ENCODE measurements at regions not wholly inside any gene's neighbourhood (a gene's known extent, or its start where the extent isn't known, plus 50 kb on each side); places are given as distances from the start of the nearest gene placed in this dataset.

DNA sequence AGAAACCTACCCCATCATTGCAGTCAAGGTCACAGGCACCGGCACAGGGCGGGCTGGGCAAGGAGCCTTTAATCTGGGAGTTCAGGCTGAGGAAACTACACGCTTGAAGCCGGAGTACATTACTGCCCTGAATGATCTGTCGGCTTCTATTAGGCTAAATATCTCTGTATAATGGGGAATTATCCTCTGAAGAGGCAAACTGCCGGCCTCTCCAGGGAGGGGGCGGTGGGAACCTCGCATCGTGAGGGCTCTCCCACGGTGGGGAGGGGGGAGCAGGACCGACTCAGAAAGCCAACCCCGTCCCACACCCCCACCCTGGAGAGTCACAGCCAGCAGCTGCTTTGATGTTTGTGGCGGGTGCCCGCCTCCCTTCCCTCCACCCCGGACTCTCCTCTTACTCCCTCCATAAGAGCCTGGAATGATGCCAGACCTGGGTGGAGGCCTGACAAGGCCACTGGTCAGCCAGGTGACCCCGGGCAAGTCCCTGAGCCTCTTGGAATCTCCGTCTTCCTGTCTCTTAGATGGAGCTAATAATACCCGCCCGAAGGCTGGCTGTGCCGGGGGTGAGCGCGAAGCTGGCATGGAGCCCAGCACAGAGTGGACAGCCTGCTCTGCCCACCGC is 63.4 kb upstream of the LINGO1 start:
- no peak overlapping the region for H3K4me3 ChIP-seq (ENCODE audit: extremely low read depth, insufficient read depth, low read length, poor library complexity, severe bottlenecking)
- WGBS, 2 experiments (ENCODE audit: insufficient coverage in 2 of 2) = 86 to 91% methylated on average over 5 to 20 of the region's 23 CpGs
- no peaks in the 10 kb centered on the region for H3K36me3 ChIP-seq (ENCODE audit: control insufficient read depth, insufficient read depth, low read length)
- no peaks in the 10 kb centered on the region for H3K4me1 ChIP-seq (ENCODE audit: control insufficient read depth, insufficient read depth, low read length, poor library complexity, severe bottlenecking)
- H3K27ac ChIP-seq (ENCODE audit: low read depth, low read length, severe bottlenecking) = no peak overlapping the region
- H3K9me3 ChIP-seq (ENCODE audit: control insufficient read depth, low read length) = peaks cover 5% of the 10 kb centered on the region

DNA sequence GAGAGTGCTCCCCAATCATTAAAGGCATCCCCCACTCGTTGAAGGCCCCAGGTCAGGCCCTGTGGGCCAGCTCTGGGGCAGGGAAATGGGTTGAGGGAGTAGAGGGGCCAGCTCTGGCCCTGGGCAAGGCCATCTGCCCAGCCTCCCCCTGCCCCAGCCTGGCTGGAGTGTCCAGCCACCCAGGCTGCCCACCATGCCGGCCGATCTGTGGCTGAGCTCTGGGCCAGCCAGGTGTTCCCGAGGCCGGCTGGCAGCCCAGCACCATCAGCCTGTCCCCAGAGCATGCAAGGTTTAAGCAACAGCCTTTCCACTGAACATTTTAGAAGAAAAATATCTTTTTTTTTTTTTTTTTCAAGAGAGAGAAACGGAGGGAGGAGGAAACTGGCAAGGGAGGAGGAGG is 62.8 kb upstream of the LINGO1 start:
- H3K4me1 ChIP-seq (ENCODE audit: control insufficient read depth, insufficient read depth, low read length, poor library complexity, severe bottlenecking) = no peaks in the 10 kb centered on the region
- H3K4me3 ChIP-seq (ENCODE audit: extremely low read depth, insufficient read depth, low read length, poor library complexity, severe bottlenecking) = no peak overlapping the region
- H3K27ac ChIP-seq (ENCODE audit: low read depth, low read length, severe bottlenecking) = no peak overlapping the region
- H3K9me3 ChIP-seq (ENCODE audit: control insufficient read depth, low read length) = peaks cover 5% of the 10 kb centered on the region
- no peaks in the 10 kb centered on the region for H3K36me3 ChIP-seq (ENCODE audit: control insufficient read depth, insufficient read depth, low read length)
- WGBS, 2 experiments (ENCODE audit: insufficient coverage in 2 of 2) = 71 to 94% methylated on average over 2 of the region's 6 CpGs

DNA sequence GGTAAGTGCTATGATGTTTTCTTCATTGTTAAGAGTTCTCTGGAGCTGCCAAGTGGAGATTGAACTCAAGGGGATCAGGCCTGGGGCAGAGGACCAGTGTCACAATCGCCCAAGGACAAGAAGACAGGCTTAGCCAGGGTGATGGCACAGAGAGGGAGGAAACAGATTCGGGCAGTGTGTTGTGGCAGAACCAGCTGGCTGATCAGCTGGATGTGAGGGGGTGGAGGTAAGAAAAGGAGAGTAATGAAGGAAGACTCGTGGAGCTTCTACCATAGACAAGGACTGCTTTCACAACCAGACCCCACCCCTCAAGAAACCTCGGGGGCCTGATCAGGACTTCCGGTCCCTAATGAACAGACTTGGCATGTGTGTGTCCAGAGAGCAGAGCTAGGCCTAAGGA is 60.9 kb upstream of the LINGO1 start:
- Histone ChIP-seq H3K4me1 (ENCODE audit: control insufficient read depth, insufficient read depth, low read length, poor library complexity, severe bottlenecking) (no peaks in the 10 kb centered on the region), H3K27ac (ENCODE audit: low read depth, low read length, severe bottlenecking) (no peak overlapping the region), H3K4me3 (ENCODE audit: extremely low read depth, insufficient read depth, low read length, poor library complexity, severe bottlenecking) (no peak overlapping the region), H3K36me3 (ENCODE audit: control insufficient read depth, insufficient read depth, low read length) (no peaks in the 10 kb centered on the region), H3K9me3 (ENCODE audit: control insufficient read depth, low read length) (no peaks in the 10 kb centered on the region)
- WGBS, 2 experiments (ENCODE audit: insufficient coverage in 2 of 2) = 85 to 90% methylated on average over 2 to 3 of the region's 5 CpGs

DNA sequence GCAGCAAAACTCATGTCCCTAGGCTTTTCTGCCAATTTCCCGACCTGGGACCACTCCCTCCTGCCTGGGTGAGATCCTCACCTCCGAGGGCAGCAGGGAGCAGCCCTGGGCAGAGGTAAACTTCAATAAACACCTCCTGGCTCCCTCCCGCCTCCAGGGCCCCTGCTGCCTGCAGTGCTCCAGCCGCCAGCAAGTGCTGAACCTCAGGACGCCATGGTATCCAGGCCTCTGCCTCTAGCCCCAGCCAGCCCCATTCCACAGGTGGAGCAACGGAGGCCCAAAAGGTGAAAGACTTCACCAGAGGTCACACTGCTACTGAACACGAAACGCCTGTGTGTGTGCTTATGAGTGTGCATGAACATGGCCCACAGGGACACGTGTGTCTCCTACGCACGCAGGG is 59.9 kb upstream of the LINGO1 start:
- no peaks in the 10 kb centered on the region for H3K4me1 ChIP-seq (ENCODE audit: control insufficient read depth, insufficient read depth, low read length, poor library complexity, severe bottlenecking)
- 0 to 75% methylated on average over 2 to 10 of the region's 11 CpGs for WGBS, 2 experiments (ENCODE audit: insufficient coverage in 2 of 2)
- H3K4me3 ChIP-seq (ENCODE audit: extremely low read depth, insufficient read depth, low read length, poor library complexity, severe bottlenecking) = no peak overlapping the region
- H3K27ac ChIP-seq (ENCODE audit: low read depth, low read length, severe bottlenecking) = no peak overlapping the region
- H3K9me3 ChIP-seq (ENCODE audit: control insufficient read depth, low read length) = no peaks in the 10 kb centered on the region
- H3K36me3 ChIP-seq (ENCODE audit: control insufficient read depth, insufficient read depth, low read length) = no peaks in the 10 kb centered on the region

DNA sequence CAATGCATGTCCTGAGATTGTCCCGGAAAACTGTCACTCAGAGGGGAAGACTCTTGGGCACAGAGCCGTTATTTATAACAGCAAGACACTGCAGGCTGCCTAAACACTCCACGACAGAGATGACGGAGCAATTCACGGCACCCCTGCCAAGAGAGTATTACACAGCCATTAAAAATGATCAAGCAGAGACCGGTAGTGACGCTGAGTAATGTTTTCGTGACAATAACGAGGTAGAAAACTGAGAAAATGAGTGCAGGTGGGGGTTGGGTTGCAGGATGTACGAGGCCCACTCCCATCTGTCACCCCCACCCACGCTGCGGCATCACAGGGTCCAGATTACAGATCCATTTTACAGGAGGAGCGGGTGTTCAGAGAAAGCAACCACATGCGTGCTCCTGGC is 58.9 kb upstream of the LINGO1 start:
- Histone ChIP-seq H3K9me3 (ENCODE audit: control insufficient read depth, low read length) (no peaks in the 10 kb centered on the region), H3K27ac (ENCODE audit: low read depth, low read length, severe bottlenecking) (no peak overlapping the region), H3K4me1 (ENCODE audit: control insufficient read depth, insufficient read depth, low read length, poor library complexity, severe bottlenecking) (no peaks in the 10 kb centered on the region), H3K36me3 (ENCODE audit: control insufficient read depth, insufficient read depth, low read length) (no peaks in the 10 kb centered on the region), H3K4me3 (ENCODE audit: extremely low read depth, insufficient read depth, low read length, poor library complexity, severe bottlenecking) (no peak overlapping the region)
- 87 to 96% methylated on average over 10 to 13 of the region's 14 CpGs for whole genome bisulfite sequencing, 2 experiments (ENCODE audit: insufficient coverage in 2 of 2)

DNA sequence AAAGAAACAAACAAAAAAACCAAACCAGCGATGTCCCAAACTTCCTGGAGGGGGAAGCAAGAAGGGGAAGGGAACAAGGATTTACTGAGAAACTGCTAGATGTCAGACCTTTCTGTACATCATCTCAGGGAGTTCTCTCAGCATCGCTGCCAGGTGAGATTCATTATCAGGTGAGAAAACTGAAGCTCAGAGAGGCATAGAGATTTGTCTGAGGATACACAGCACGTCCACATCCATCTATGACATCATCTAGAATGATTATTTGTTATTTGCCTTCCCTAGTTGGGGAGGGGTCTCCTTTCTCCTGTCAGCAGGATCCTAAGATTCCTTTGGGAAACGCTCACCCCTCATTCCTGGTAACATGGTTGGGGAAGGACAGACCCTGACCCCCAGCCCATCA is 57.1 kb upstream of the LINGO1 start:
- Histone ChIP-seq H3K27ac (ENCODE audit: low read depth, low read length, severe bottlenecking) (no peak overlapping the region), H3K4me3 (ENCODE audit: extremely low read depth, insufficient read depth, low read length, poor library complexity, severe bottlenecking) (no peak overlapping the region), H3K4me1 (ENCODE audit: control insufficient read depth, insufficient read depth, low read length, poor library complexity, severe bottlenecking) (no peaks in the 10 kb centered on the region), H3K9me3 (ENCODE audit: control insufficient read depth, low read length) (no peaks in the 10 kb centered on the region), H3K36me3 (ENCODE audit: control insufficient read depth, insufficient read depth, low read length) (no peaks in the 10 kb centered on the region)
- 80% methylated on average over 2 of the region's 4 CpGs; no CpG with 5 or more reads in 1 of the 2 experiments for WGBS, 2 experiments (ENCODE audit: insufficient coverage in 2 of 2)

DNA sequence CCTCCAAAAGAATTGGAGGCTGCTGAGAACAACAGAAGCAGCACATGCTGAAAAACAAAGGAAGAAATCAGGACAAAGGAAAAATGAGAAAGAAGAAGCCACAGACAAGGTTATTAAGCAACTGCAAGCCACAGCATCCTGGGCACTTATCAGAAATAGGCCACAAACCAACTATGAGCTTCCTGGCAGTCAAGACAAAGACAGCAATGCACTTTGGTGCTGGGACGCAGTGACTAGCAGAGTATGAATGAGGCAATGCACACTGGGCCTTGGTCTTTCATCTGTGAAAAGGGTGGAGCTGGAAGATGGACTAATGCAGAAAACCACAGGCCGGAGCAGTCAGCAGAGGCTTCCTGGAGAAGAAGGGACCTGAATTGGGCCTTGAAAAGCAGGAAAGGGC is 56.0 kb upstream of the LINGO1 start:
- H3K9me3 ChIP-seq (ENCODE audit: control insufficient read depth, low read length) = no peaks in the 10 kb centered on the region
- no peaks in the 10 kb centered on the region for H3K36me3 ChIP-seq (ENCODE audit: control insufficient read depth, insufficient read depth, low read length)
- no peaks in the 10 kb centered on the region for H3K4me1 ChIP-seq (ENCODE audit: control insufficient read depth, insufficient read depth, low read length, poor library complexity, severe bottlenecking)
- no peak overlapping the region for H3K4me3 ChIP-seq (ENCODE audit: extremely low read depth, insufficient read depth, low read length, poor library complexity, severe bottlenecking)
- WGBS, 2 experiments (ENCODE audit: insufficient coverage in 2 of 2) = 85 to 86% methylated on average over 2 of the region's 2 CpGs
- H3K27ac ChIP-seq (ENCODE audit: low read depth, low read length, severe bottlenecking) = no peak overlapping the region

DNA sequence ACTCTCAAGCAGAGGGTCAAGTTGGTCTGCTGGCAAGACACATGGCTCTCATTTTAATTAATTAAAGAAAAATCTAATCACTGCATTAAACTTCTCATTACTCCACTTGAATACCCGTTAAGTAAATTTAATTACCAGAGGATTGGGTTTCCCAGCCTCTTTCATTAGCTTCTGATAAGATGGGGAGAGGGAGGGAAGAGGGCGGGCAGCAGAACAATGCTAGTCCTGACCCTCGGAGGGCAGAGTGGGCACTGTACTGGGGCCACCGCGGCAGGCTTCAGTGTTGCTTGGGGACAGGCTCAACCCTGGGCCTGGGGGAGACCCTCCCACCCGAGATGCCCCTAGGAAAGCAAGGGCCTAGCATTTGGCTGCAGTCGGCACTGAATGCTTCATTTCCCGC is 55.6 kb upstream of the LINGO1 start:
- H3K27ac ChIP-seq (ENCODE audit: low read depth, low read length, severe bottlenecking) = no peak overlapping the region
- no peaks in the 10 kb centered on the region for H3K4me1 ChIP-seq (ENCODE audit: control insufficient read depth, insufficient read depth, low read length, poor library complexity, severe bottlenecking)
- 88 to 95% methylated on average over 4 of the region's 8 CpGs for WGBS, 2 experiments (ENCODE audit: insufficient coverage in 2 of 2)
- no peak overlapping the region for H3K4me3 ChIP-seq (ENCODE audit: extremely low read depth, insufficient read depth, low read length, poor library complexity, severe bottlenecking)
- H3K9me3 ChIP-seq (ENCODE audit: control insufficient read depth, low read length) = no peaks in the 10 kb centered on the region
- H3K36me3 ChIP-seq (ENCODE audit: control insufficient read depth, insufficient read depth, low read length) = no peaks in the 10 kb centered on the region

DNA sequence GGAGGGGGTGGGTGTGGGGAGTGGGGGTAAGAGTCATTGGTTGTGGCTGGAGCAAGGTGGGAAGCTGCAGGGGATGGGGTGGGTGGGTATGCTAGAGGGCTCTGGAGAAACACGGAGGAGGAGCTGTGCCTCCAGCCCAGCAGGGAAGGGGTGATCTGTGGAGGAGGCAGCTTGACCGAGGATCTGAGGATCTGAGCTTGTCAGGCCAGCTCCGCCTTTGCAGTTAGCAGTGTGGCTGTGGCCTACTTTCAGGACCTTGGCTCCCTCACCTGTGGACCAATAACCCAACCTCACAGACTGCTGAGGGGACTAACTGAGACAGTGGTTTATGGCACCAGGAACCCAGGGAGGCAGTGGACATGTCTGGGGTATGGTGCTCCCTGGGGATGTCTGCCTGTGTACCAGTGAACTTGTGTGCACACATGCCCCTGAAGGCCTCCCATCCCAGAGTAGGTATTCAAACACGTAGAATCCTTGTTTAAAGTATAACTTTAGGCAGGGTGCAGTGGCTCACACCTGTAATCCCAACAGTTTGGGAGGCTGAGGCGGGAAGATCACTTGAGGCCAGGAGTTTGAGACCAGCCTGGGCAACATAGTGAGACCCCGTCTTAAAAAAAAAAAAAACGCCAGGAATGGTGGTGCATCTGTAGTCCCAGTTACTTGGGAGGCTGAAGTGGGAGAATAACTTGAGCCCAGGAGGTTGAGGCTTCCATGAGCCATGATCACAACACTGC is 52.5 kb upstream of the LINGO1 start:
- H3K36me3 ChIP-seq (ENCODE audit: control insufficient read depth, insufficient read depth, low read length) = no peaks in the 10 kb centered on the region
- no peak overlapping the region for H3K4me3 ChIP-seq (ENCODE audit: extremely low read depth, insufficient read depth, low read length, poor library complexity, severe bottlenecking)
- no peak overlapping the region for H3K27ac ChIP-seq (ENCODE audit: low read depth, low read length, severe bottlenecking)
- H3K9me3 ChIP-seq (ENCODE audit: control insufficient read depth, low read length) = no peaks in the 10 kb centered on the region
- no peaks in the 10 kb centered on the region for H3K4me1 ChIP-seq (ENCODE audit: control insufficient read depth, insufficient read depth, low read length, poor library complexity, severe bottlenecking)
- 47 to 63% methylated on average over 4 to 6 of the region's 7 CpGs for WGBS, 2 experiments (ENCODE audit: insufficient coverage in 2 of 2)

DNA sequence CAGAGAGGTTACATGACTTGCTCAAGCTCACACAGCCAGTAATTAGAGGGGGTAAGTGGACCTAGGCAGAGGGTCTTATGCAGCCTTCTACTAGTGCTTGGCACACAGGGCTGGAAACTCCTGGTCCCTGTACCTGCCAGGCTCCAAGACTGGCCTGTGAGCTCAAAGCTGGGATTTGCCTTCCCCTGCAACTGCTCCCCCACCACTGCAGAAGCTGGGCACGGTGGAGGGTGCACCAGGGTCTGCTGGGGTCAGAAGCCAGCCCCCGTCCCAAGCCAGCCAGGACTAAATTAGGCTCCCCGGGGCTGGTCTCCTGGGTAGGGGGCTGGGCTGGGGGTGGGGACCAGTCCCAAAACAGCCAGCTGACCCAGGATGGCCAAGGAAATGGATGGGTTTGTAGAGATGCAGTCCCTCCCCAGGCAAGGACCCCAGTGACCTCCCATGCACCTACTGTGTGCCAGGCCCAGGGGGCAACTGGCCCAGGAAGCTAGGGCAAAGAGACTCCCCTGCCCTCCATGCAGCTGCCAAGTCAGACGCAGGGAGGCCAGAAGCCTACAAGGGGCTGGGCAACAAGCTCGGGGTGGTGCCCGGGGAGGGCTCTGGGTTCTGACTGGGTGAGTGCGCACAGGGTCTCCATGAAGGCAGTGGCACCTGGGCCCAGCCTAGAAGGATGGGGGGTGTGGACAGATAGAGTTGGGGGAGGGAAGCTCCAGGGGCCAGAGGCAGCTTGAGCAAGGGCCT is 51.8 kb upstream of the LINGO1 start:
- no peaks in the 10 kb centered on the region for H3K36me3 ChIP-seq (ENCODE audit: control insufficient read depth, insufficient read depth, low read length)
- no peaks in the 10 kb centered on the region for H3K9me3 ChIP-seq (ENCODE audit: control insufficient read depth, low read length)
- H3K27ac ChIP-seq (ENCODE audit: low read depth, low read length, severe bottlenecking) = no peak overlapping the region
- H3K4me3 ChIP-seq (ENCODE audit: extremely low read depth, insufficient read depth, low read length, poor library complexity, severe bottlenecking) = no peak overlapping the region
- H3K4me1 ChIP-seq (ENCODE audit: control insufficient read depth, insufficient read depth, low read length, poor library complexity, severe bottlenecking) = no peaks in the 10 kb centered on the region
- 83 to 87% methylated on average over 5 to 7 of the region's 7 CpGs for WGBS, 2 experiments (ENCODE audit: insufficient coverage in 2 of 2)

DNA sequence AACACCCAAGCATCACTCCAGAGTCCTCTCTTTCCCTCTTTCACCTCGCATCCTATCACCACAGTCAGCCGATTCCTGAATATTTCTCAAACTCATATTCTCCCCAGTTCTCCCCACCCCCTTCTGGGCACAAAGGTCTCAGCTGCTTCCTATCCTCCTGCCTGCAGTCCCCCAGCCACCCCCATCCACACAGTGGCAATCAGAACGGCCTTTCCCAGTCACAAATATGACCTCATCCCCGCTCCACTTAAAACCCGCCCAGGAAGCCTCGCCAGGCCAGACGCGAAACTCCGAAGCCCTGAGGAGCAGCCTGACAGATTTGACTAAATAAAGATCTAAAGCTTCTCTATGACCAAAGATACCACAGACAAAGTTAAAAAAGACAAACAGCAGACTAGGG is 49.9 kb upstream of the LINGO1 start:
- WGBS, 2 experiments (ENCODE audit: insufficient coverage in 2 of 2) = 70 to 73% methylated on average over 4 to 9 of the region's 9 CpGs
- Histone ChIP-seq H3K9me3 (ENCODE audit: control insufficient read depth, low read length) (no peaks in the 10 kb centered on the region), H3K4me1 (ENCODE audit: control insufficient read depth, insufficient read depth, low read length, poor library complexity, severe bottlenecking) (no peaks in the 10 kb centered on the region), H3K27ac (ENCODE audit: low read depth, low read length, severe bottlenecking) (no peak overlapping the region), H3K4me3 (ENCODE audit: extremely low read depth, insufficient read depth, low read length, poor library complexity, severe bottlenecking) (no peak overlapping the region), H3K36me3 (ENCODE audit: control insufficient read depth, insufficient read depth, low read length) (no peaks in the 10 kb centered on the region)

Data from mesodermal cell (in vitro differentiated cells).